Transverse colon (tissue), 4 donors: ENCODE measurements at regions not wholly inside any gene's neighbourhood (a gene's known extent, or its start where the extent isn't known, plus 50 kb on each side); places are given as distances from the start of the nearest gene placed in this dataset.

Experiments used
- DNase-seq: peaks from one replicate; pipeline ENCODE4 v3.0.0-alpha.2; 2019
- H3K27ac ChIP-seq, 4 donors: fragments of 200-600 bp; sonication (generic); 2 replicates each; pipeline ENCODE4 v1.5.1; 2016 to 2018; ENCODE audit warnings: inconsistent platforms in 4 of 4
- H3K27me3 ChIP-seq: fragments of 200-600 bp; sonication (generic); 2 replicates; pipeline ENCODE4 v1.5.1; 2017; ENCODE audit warnings: inconsistent platforms
- H3K36me3 ChIP-seq, 4 donors: fragments of 200-600 bp; sonication (generic); 2 replicates each; pipeline ENCODE4 v1.5.1; 2017 to 2019; ENCODE audit warnings: inconsistent platforms in 4 of 4
- H3K4me1 ChIP-seq, 4 donors: fragments of 200-600 bp; sonication (generic); 2 replicates each; pipeline ENCODE4 v1.5.1; 2017 to 2020; ENCODE audit warnings: inconsistent platforms in 4 of 4
- H3K4me3 ChIP-seq, 4 donors: fragments of 200-600 bp; sonication (generic); 1 replicate in 1 of 4; 2 replicates in 3 of 4; pipeline versions ENCODE4 v1.5.1 to v1.6.1; 2017 to 2019; ENCODE audit warnings: inconsistent platforms in 4 of 4
- H3K9me3 ChIP-seq, 2 donors: fragments of 200-600 bp; sonication (generic); 2 replicates each; pipeline ENCODE4 v1.5.1; 2017 to 2019; ENCODE audit warnings: inconsistent platforms in 2 of 2
- CTCF ChIP-seq, 5 experiments: fragments of 200-600 bp in 3 of 5; fragments of 450-650 bp in 2 of 5; sonication (generic) in 3 of 5; IDR thresholded peaks; 1 replicate in 2 of 5; 2 replicates in 3 of 5; pipeline ENCODE4 v1.5.1; 2016 to 2017; ENCODE audit warnings: antibody characterized with exemption in 5 of 5, inconsistent platforms in 3 of 5, mild to moderate bottlenecking in 2 of 5, moderate library complexity in 1 of 5
- EP300 ChIP-seq: sonication (generic); formaldehyde crosslinking; IDR thresholded peaks from one replicate; pipeline ENCODE4 v1.6.1; 2017; ENCODE audit warnings: antibody characterized with exemption, low read depth
- POLR2A ChIP-seq: fragments of 450-650 bp; IDR thresholded peaks from one replicate; pipeline ENCODE4 v1.6.1; 2016; ENCODE audit warnings: antibody characterized with exemption, mild to moderate bottlenecking, moderate library complexity
- POLR2AphosphoS5 ChIP-seq, 3 donors: sonication (generic); formaldehyde crosslinking; IDR thresholded peaks; one replicate each; pipeline ENCODE4 v1.6.1; 2016; ENCODE audit warnings: antibody characterized with exemption in 3 of 3
- WGBS, 2 donors: methylation state at CpG; one replicate each; pipeline ENCODE4 v1.1.5; 2018; ENCODE audit warnings: low coverage in 1 of 2; 5-methylcytosine and 5-hydroxymethylcytosine counted together
- in situ Hi-C, 4 donors: fragments of 200-750 bp; cut with MboI; loops; one replicate each; pipeline versions ENCODE4 v1.15.0 to v1.15.1; 2017; ENCODE audit warnings: low sequenced_read_pairs in 3 of 4, low pct_ligation_motif_present in 1 of 4, low pct_unique_long_range_greater_than_20kb in 1 of 4
- intact Hi-C: fragments of 100-400 bp; cut with DNase I; formaldehyde crosslinking; loops from one replicate; pipeline ENCODE4 v1.15.1; 2023; ENCODE audit warnings: low total_unique reads

GRCh38 chr2:128716299-128716721 is 397.6 kb upstream of the HS6ST1 start:
- no peaks in the 10 kb centered on the region for H3K9me3 ChIP-seq
- WGBS, 2 donors = 76% methylated on average over 8 of the region's 8 CpGs; no CpG with 5 or more reads in 1 of the 2 donors
- H3K36me3 ChIP-seq = no peaks in the 10 kb centered on the region
- no peaks in the 10 kb centered on the region for H3K4me1 ChIP-seq
- intact Hi-C loops (no loop called here), in situ Hi-C loops (no loop called here)
- no peaks in the 10 kb centered on the region for H3K27me3 ChIP-seq
- no peak for TF ChIP-seq EP300
- TF ChIP-seq CTCF (IDR thresholded peaks at IDR 0.05) = no peak
- no peak for TF ChIP-seq POLR2A
- TF ChIP-seq POLR2AphosphoS5 (IDR thresholded peaks at IDR 0.05) = no peak
- no peak overlapping the region for H3K4me3 ChIP-seq
- no peak overlapping the region for H3K27ac ChIP-seq
- no peak for DNase-seq

- Histone ChIP-seq H3K4me1 (no peaks in the 10 kb centered on the region), H3K27me3 (no peaks in the 10 kb centered on the region), H3K4me3 (no peak overlapping the region), H3K36me3 (no peaks in the 10 kb centered on the region), H3K27ac (no peak overlapping the region), H3K9me3 (no peaks in the 10 kb centered on the region)
- no peak for DNase-seq
- WGBS, 2 donors = 69 to 89% methylated on average over 4 to 8 of the region's 8 CpGs
- TF ChIP-seq POLR2A = no peak
- intact Hi-C loops = no loop called here
- in situ Hi-C loops = no loop called here
Observed at GRCh38 chr2:128717758-128718710, 399.4 kb upstream of the HS6ST1 start.

- Histone ChIP-seq H3K9me3 (no peaks in the 10 kb centered on the region), H3K36me3 (no peaks in the 10 kb centered on the region), H3K4me3 (no peak overlapping the region), H3K27ac (no peak overlapping the region), H3K4me1 (no peaks in the 10 kb centered on the region), H3K27me3 (no peaks in the 10 kb centered on the region)
- TF ChIP-seq POLR2AphosphoS5 (IDR thresholded peaks at IDR 0.05) (no peak), CTCF (IDR thresholded peaks at IDR 0.05) (peak in 1 of 5 experiments; percentile 8), POLR2A (no peak)
- intact Hi-C loops (no loop called here), in situ Hi-C loops (no loop called here)
- no peak for DNase-seq
- WGBS, 2 donors = 75 to 81% methylated on average over 4 of the region's 4 CpGs
Observed at GRCh38 chr2:128720080-128721022, 401.7 kb upstream of the HS6ST1 start.

DNA sequence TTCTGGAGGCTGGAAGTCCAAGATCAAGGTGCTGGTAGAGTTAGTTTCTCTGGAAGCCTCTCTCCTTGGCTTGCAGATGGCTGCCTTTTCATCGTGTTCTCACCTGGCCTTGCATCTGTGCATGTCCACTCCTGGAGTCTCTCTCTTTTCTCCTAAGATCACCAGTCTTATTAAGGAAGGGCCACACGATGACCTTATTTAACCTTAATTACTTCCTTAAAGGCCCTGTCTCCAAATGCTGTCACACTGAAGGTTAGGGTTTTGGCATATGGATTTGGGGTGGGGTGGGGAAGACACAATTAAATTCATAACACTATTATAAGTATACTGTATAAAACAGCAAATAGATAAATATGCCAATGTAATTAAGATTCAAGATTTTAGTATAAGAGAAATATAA is 402.4 kb upstream of the HS6ST1 start:
- H3K9me3 ChIP-seq = no peaks in the 10 kb centered on the region
- no peaks in the 10 kb centered on the region for H3K4me1 ChIP-seq
- H3K27ac ChIP-seq = no peak overlapping the region
- no peak overlapping the region for H3K4me3 ChIP-seq
- no peaks in the 10 kb centered on the region for H3K36me3 ChIP-seq
- 81 to 84% methylated on average over 2 of the region's 2 CpGs for WGBS, 2 donors
- intact Hi-C loops = no loop called here
- TF ChIP-seq POLR2A (no peak), EP300 (no peak), POLR2AphosphoS5 (IDR thresholded peaks at IDR 0.05) (no peak), CTCF (IDR thresholded peaks at IDR 0.05) (no peak)
- H3K27me3 ChIP-seq = no peaks in the 10 kb centered on the region
- in situ Hi-C loops = no loop called here
- DNase-seq = no peak
